ENCODE measurements at regions not wholly inside any gene's neighbourhood (a gene's known extent, or its start where the extent isn't known, plus 50 kb on each side); places are given as distances from the start of the nearest gene placed in this dataset.

GRCh38 chr10:8616166-8616565, 561.7 kb downstream of the GATA3 start:
- no peak overlapping the region for H3K4me3 ChIP-seq (ENCODE audit: low read length)
- DNase-seq (ENCODE audit: low read depth) = no peak
- TF ChIP-seq CTCF (conservative IDR thresholded peaks at IDR 0.05; ENCODE audit: low read length) = no peak

GRCh38 chr10:8617792-8618191, 563.3 kb downstream of the GATA3 start:
- TF ChIP-seq CTCF (conservative IDR thresholded peaks at IDR 0.05; ENCODE audit: low read length) = no peak
- H3K4me3 ChIP-seq (ENCODE audit: low read length) = no peak overlapping the region
- no peak for DNase-seq (ENCODE audit: low read depth)

- DNase-seq (ENCODE audit: low read depth) = no peak
- no peak overlapping the region for H3K4me3 ChIP-seq (ENCODE audit: low read length)
- TF ChIP-seq CTCF (conservative IDR thresholded peaks at IDR 0.05; ENCODE audit: low read length) = no peak
Observed at GRCh38 chr10:8618834-8619233, 564.3 kb downstream of the GATA3 start.

GRCh38 chr10:8628351-8628750, 573.9 kb downstream of the GATA3 start:
- H3K4me3 ChIP-seq (ENCODE audit: low read length) = no peak overlapping the region
- TF ChIP-seq CTCF (conservative IDR thresholded peaks at IDR 0.05; ENCODE audit: low read length) = no peak
- DNase-seq (ENCODE audit: low read depth) = no peak

- H3K4me3 ChIP-seq (ENCODE audit: low read length) = no peak overlapping the region
- DNase-seq (ENCODE audit: low read depth) = no peak
- TF ChIP-seq CTCF (conservative IDR thresholded peaks at IDR 0.05; ENCODE audit: low read length) = no peak
Observed at GRCh38 chr10:8633909-8634308, 579.4 kb downstream of the GATA3 start.

- TF ChIP-seq CTCF (conservative IDR thresholded peaks at IDR 0.05; ENCODE audit: low read length) = no peak
- no peak overlapping the region for H3K4me3 ChIP-seq (ENCODE audit: low read length)
- DNase-seq (ENCODE audit: low read depth) = no peak
Observed at GRCh38 chr10:8636371-8636770, 581.9 kb downstream of the GATA3 start.

GRCh38 chr10:8637640-8638039, 583.2 kb downstream of the GATA3 start:
- DNase-seq (ENCODE audit: low read depth) = no peak
- H3K4me3 ChIP-seq (ENCODE audit: low read length) = no peak overlapping the region
- no peak for TF ChIP-seq CTCF (conservative IDR thresholded peaks at IDR 0.05; ENCODE audit: low read length)

All from AG10803 (cell line).